DOHH2 (cell line): ENCODE measurements at regions not wholly inside any gene's neighbourhood (a gene's known extent, or its start where the extent isn't known, plus 50 kb on each side); places are given as distances from the start of the nearest gene placed in this dataset.

Source experiments
- H3F3A ChIP-seq: fragments of 200-600 bp; sonication (generic), shearing (Covaris generic); 2 replicates; pipeline ENCODE4 v1.6.0; 2016; ENCODE audit warnings: antibody characterized with exemption, mild to moderate bottlenecking; ENCODE audit not compliant: control insufficient read depth, insufficient read depth
- H3K27ac ChIP-seq: fragments of 200-600 bp; sonication (generic); 2 replicates; pipeline ENCODE4 v1.5.1; 2014; ENCODE audit warnings: low read depth, mild to moderate bottlenecking, low read length, moderate library complexity
- H3K27me3 ChIP-seq: fragments of 200-600 bp; sonication (generic); 2 replicates; pipeline ENCODE4 v1.6.1; 2014; ENCODE audit warnings: mild to moderate bottlenecking, low read length, mixed read lengths; ENCODE audit not compliant: control insufficient read depth
- H3K36me3 ChIP-seq: fragments of 200-600 bp; sonication (generic); 2 replicates; pipeline ENCODE4 v1.6.1; 2014; ENCODE audit warnings: mild to moderate bottlenecking, low read length, moderate library complexity, mixed read lengths; ENCODE audit not compliant: control insufficient read depth
- H3K4me1 ChIP-seq: fragments of 200-600 bp; sonication (generic); 2 replicates; pipeline ENCODE4 v1.6.1; 2014; ENCODE audit warnings: mild to moderate bottlenecking, low read length, mixed read lengths; ENCODE audit not compliant: control insufficient read depth
- H3K4me2 ChIP-seq: fragments of 200-600 bp; sonication (generic); 2 replicates; pipeline ENCODE4 v1.6.0; 2014; ENCODE audit warnings: mild to moderate bottlenecking, low read length, moderate library complexity
- H3K4me3 ChIP-seq: fragments of 200-600 bp; sonication (generic); 2 replicates; pipeline ENCODE4 v1.5.1; 2014; ENCODE audit warnings: mild to moderate bottlenecking, low read length, mixed read lengths
- H3K79me2 ChIP-seq: fragments of 200-600 bp; sonication (generic); 2 replicates; pipeline ENCODE4 v1.6.1; 2014; ENCODE audit warnings: mild to moderate bottlenecking, low read length, mixed read lengths; ENCODE audit not compliant: control insufficient read depth
- H3K9me2 ChIP-seq: fragments of 200-600 bp; sonication (generic); replicated peaks from 2 replicates; pipeline ENCODE4 v1.6.1; 2014; ENCODE audit warnings: mild to moderate bottlenecking, low read length, mixed read lengths; ENCODE audit not compliant: control insufficient read depth
- H3K9me3 ChIP-seq: fragments of 200-600 bp; sonication (generic); 2 replicates; pipeline ENCODE4 v1.6.1; 2014; ENCODE audit warnings: antibody characterized with exemption, low read length, mixed read lengths; ENCODE audit not compliant: control insufficient read depth, insufficient read depth
- H4K20me1 ChIP-seq: fragments of 200-600 bp; sonication (generic); 2 replicates; pipeline ENCODE4 v1.6.0; 2014; ENCODE audit warnings: low read depth, mild to moderate bottlenecking, antibody characterized with exemption, low read length, moderate library complexity; ENCODE audit not compliant: control insufficient read depth, insufficient read depth
- CTCF ChIP-seq: fragments of 200-600 bp; sonication (generic); IDR thresholded peaks from one replicate; pipeline ENCODE4 v1.5.1; 2014; ENCODE audit warnings: antibody characterized with exemption, mild to moderate bottlenecking, low read depth, low read length; ENCODE audit not compliant: poor library complexity, severe bottlenecking
- EZH2phosphoT487 ChIP-seq: fragments of 200-600 bp; sonication (generic); IDR thresholded peaks from 2 replicates; pipeline ENCODE4 v1.6.1; 2017; ENCODE audit warnings: borderline replicate concordance, mild to moderate bottlenecking, antibody characterized with exemption, low read length, moderate library complexity, mixed read lengths

GRCh38 chr14:40694023-40694422 lies 912.7 kb upstream of the LRFN5 start:
- Histone ChIP-seq H4K20me1 (no peaks in the 10 kb centered on the region), H3K27me3 (no peaks in the 10 kb centered on the region), H3K36me3 (no peaks in the 10 kb centered on the region), H3K4me3 (no peak overlapping the region), H3K4me1 (no peaks in the 10 kb centered on the region), H3K9me3 (no peaks in the 10 kb centered on the region), H3F3A (no peaks in the 10 kb centered on the region), H3K9me2 (no peaks in the 10 kb centered on the region), H3K79me2 (no peaks in the 10 kb centered on the region), H3K27ac (no peak overlapping the region), H3K4me2 (no peak overlapping the region)
- no peak for TF ChIP-seq CTCF
- no peak for TF ChIP-seq EZH2phosphoT487

- no peaks in the 10 kb centered on the region for H3F3A ChIP-seq
- H3K27me3 ChIP-seq: no peaks in the 10 kb centered on the region
- H3K9me2 ChIP-seq: no peaks in the 10 kb centered on the region
- H3K79me2 ChIP-seq: no peaks in the 10 kb centered on the region
- no peak for TF ChIP-seq EZH2phosphoT487
- no peak for TF ChIP-seq CTCF
- no peak overlapping the region for H3K4me2 ChIP-seq
- no peaks in the 10 kb centered on the region for H3K9me3 ChIP-seq
- H3K36me3 ChIP-seq: no peaks in the 10 kb centered on the region
- H3K27ac ChIP-seq: no peak overlapping the region
- H3K4me1 ChIP-seq: no peaks in the 10 kb centered on the region
- H4K20me1 ChIP-seq: no peaks in the 10 kb centered on the region
- H3K4me3 ChIP-seq: no peak overlapping the region
Measured at GRCh38 chr14:40691066-40691465, 915.6 kb upstream of the LRFN5 start.

- no peak overlapping the region for H3K4me3 ChIP-seq
- TF ChIP-seq CTCF: no peak
- TF ChIP-seq EZH2phosphoT487: no peak
Measured at GRCh38 chr14:40685764-40686163, 920.9 kb upstream of the LRFN5 start.

GRCh38 chr14:40684328-40684727 lies 922.3 kb upstream of the LRFN5 start:
- H3K9me3 ChIP-seq: no peaks in the 10 kb centered on the region
- no peaks in the 10 kb centered on the region for H3K27me3 ChIP-seq
- H3K9me2 ChIP-seq: no peaks in the 10 kb centered on the region
- no peaks in the 10 kb centered on the region for H3K79me2 ChIP-seq
- no peaks in the 10 kb centered on the region for H4K20me1 ChIP-seq
- H3K36me3 ChIP-seq: no peaks in the 10 kb centered on the region
- TF ChIP-seq EZH2phosphoT487 (no peak), CTCF (no peak)
- no peak overlapping the region for H3K27ac ChIP-seq
- H3K4me2 ChIP-seq: no peak overlapping the region
- H3K4me1 ChIP-seq: no peaks in the 10 kb centered on the region
- no peaks in the 10 kb centered on the region for H3F3A ChIP-seq
- no peak overlapping the region for H3K4me3 ChIP-seq

More at GRCh38 chr14:40685764-40686163, 920.9 kb upstream of the LRFN5 start:
- Histone ChIP-seq H3F3A (no peaks in the 10 kb centered on the region), H4K20me1 (no peaks in the 10 kb centered on the region), H3K9me2 (no peaks in the 10 kb centered on the region), H3K27ac (no peak overlapping the region), H3K9me3 (no peaks in the 10 kb centered on the region), H3K4me1 (no peaks in the 10 kb centered on the region), H3K36me3 (no peaks in the 10 kb centered on the region), H3K4me2 (no peak overlapping the region), H3K27me3 (no peaks in the 10 kb centered on the region), H3K79me2 (no peaks in the 10 kb centered on the region)
